ENCODE measurements at regions not wholly inside any gene's neighbourhood (a gene's known extent, or its start where the extent isn't known, plus 50 kb on each side); places are given as distances from the start of the nearest gene placed in this dataset.

GRCh38 chr6:80938131-80938530 lies 814.4 kb downstream of the TENT5A start (continued):
- TF ChIP-seq ZBTB4 (CRISPR knock-in tag; IDR thresholded peaks at IDR 0.05) (no peak), EP300 (IDR thresholded peaks at IDR 0.05; ENCODE audit: borderline replicate concordance in 1 of 2, control insufficient read depth in 1 of 2, low read depth in 2 of 2, low read length in 2 of 2) (no peak), ELK1 (IDR thresholded peaks at IDR 0.05; ENCODE audit: low read depth, low read length) (no peak), GABPA (IDR thresholded peaks at IDR 0.05; ENCODE audit: low read depth) (no peak)

GRCh38 chr6:80932359-80932758 lies 820.1 kb downstream of the TENT5A start:
- ChIA-PET CTCF (no interaction called here), RAD21 (ENCODE audit: unreplicated experiment) (no interaction called here), SMC1A (ENCODE audit: uncharacterized antibody, unreplicated experiment) (no interaction called here), POLR2A (no interaction called here)
- in situ Hi-C loops (cut with MboI) (no loop called here), intact Hi-C loops (cut with micrococcal nuclease; ENCODE audit: unreplicated experiment) (no loop called here)
- Histone ChIP-seq H3K4me1 (ENCODE audit: control insufficient read depth, insufficient read depth, low read length) (no peaks in the 10 kb centered on the region), H3K36me3 (ENCODE audit: control insufficient read depth in 2 of 2, insufficient read depth in 2 of 2, low read length in 1 of 2) (no peaks in the 10 kb centered on the region), H3K9ac (ENCODE audit: control insufficient read depth, insufficient read depth, low read length) (no peak overlapping the region), H3K9me3 (replicated peaks; ENCODE audit: control insufficient read depth, insufficient read depth, low read length) (no peaks in the 10 kb centered on the region), H3K27me3 (replicated peaks in 1 of 2; ENCODE audit: control insufficient read depth in 2 of 2, insufficient read depth in 2 of 2, low read length in 1 of 2) (no peaks in the 10 kb centered on the region), H2AFZ (ENCODE audit: control insufficient read depth, low read depth, low read length) (no peak overlapping the region), H3K4me3 (no peak overlapping the region), H3K27ac (ENCODE audit: control insufficient read depth, insufficient read depth) (no peak overlapping the region), H3K4me2 (ENCODE audit: control insufficient read depth, insufficient read depth) (no peak overlapping the region), H3K79me2 (ENCODE audit: control insufficient read depth, insufficient read depth, low read length) (no peaks in the 10 kb centered on the region), H4K20me1 (ENCODE audit: control insufficient read depth, insufficient read depth) (no peaks in the 10 kb centered on the region)
- no TSS peak for BruUV-seq (replicated peaks)
- no peak for TF ChIP-seq HCFC1 (IDR thresholded peaks at IDR 0.05; ENCODE audit: low read length)
- no peak for TF ChIP-seq ELK1 (IDR thresholded peaks at IDR 0.05; ENCODE audit: low read depth, low read length)
- no peak for TF ChIP-seq PML (IDR thresholded peaks at IDR 0.05; ENCODE audit: low read length)
- FAIRE-seq: no peak
- no peak for DNase-seq (ENCODE audit: low read depth, low spot score)
- ATAC-seq: no peak
